ENCODE measurements at regions not wholly inside any gene's neighbourhood (a gene's known extent, or its start where the extent isn't known, plus 50 kb on each side); places are given as distances from the start of the nearest gene placed in this dataset.

- DNase-seq (ENCODE audit: low read depth), result no peak
- H3K4me3 ChIP-seq (replicated peaks; ENCODE audit: low read depth, low read length), result no peak overlapping the region
- no peak for TF ChIP-seq CTCF (IDR thresholded peaks at IDR 0.05; ENCODE audit: low read length, missing control alignments)
Measured at GRCh38 chr9:93824386-93825294, 130.5 kb downstream of the BARX1 start.

- no peak for TF ChIP-seq CTCF (IDR thresholded peaks at IDR 0.05; ENCODE audit: low read length, missing control alignments)
- no peak for DNase-seq (ENCODE audit: low read depth)
- H3K4me3 ChIP-seq (replicated peaks; ENCODE audit: low read depth, low read length), result no peak overlapping the region
Measured at GRCh38 chr9:93823245-93824072, 131.7 kb downstream of the BARX1 start.

- H3K4me3 ChIP-seq (replicated peaks; ENCODE audit: low read depth, low read length), result no peak overlapping the region
- no peak for TF ChIP-seq CTCF (IDR thresholded peaks at IDR 0.05; ENCODE audit: low read length, missing control alignments)
- no peak for DNase-seq (ENCODE audit: low read depth)
Measured at GRCh38 chr9:93822229-93822628, 132.9 kb downstream of the BARX1 start.

GRCh38 chr9:93821307-93821703 lies 133.8 kb downstream of the BARX1 start:
- no peak for DNase-seq (ENCODE audit: low read depth)
- no peak overlapping the region for H3K4me3 ChIP-seq (replicated peaks; ENCODE audit: low read depth, low read length)
- no peak for TF ChIP-seq CTCF (IDR thresholded peaks at IDR 0.05; ENCODE audit: low read length, missing control alignments)

DNA sequence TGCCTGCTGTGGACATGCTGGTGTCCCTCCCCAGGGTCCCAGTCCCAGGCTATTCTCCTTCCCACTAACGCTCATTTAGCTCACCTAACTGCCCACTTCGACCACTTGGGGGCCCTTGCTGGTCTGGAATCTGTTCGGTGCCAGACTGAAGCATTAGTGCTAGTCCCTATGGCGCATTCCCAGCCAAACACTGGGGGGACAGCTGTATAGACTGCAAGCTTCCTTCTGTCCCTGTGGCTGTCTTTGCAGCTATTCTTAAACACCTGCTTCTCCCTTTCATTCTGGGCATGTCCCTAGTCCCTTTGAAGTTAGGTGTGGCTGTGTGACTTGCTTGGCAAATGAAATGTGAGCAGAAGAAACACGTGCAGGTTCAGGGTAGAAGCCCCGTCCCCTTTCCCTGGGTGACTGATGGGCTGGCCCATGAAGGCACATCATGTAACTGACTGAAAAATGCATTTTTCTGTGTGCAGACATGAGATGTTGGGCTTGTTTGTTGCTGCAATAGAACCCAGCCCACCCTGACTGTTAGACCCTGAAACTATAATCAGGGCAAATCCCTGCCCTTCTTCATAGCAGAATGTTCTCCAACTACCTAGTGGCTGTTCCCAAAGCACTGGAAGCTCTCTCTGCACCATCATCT lies 134.4 kb downstream of the BARX1 start:
- H3K4me3 ChIP-seq (replicated peaks; ENCODE audit: low read depth, low read length), result no peak overlapping the region
- DNase-seq (ENCODE audit: low read depth), result no peak
- peak; percentile 2 for TF ChIP-seq CTCF (IDR thresholded peaks at IDR 0.05; ENCODE audit: low read length, missing control alignments)

GRCh38 chr9:93819905-93820304 lies 135.2 kb downstream of the BARX1 start:
- no peak for TF ChIP-seq CTCF (IDR thresholded peaks at IDR 0.05; ENCODE audit: low read length, missing control alignments)
- DNase-seq (ENCODE audit: low read depth), result no peak
- no peak overlapping the region for H3K4me3 ChIP-seq (replicated peaks; ENCODE audit: low read depth, low read length)
